ENCODE measurements at regions not wholly inside any gene's neighbourhood (a gene's known extent, or its start where the extent isn't known, plus 50 kb on each side); places are given as distances from the start of the nearest gene placed in this dataset.

DNA sequence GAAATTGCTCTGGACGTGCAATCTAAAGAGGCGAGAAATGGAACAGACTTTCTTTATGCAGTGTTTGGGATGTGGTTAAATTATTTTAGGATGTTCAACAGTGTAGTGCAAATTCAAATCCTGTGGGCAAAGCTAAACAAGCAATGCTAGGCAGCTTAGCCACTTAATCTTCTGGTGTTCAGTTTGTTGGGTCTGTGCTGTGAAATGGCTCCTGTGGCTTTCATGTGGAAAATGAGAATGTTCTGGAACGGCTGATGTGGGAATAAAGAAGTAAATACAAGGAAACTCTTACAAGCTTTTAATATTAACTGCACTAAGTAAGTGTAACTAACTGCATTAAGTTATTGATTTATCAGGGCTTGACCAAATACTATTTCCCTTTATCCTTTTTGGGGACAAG, 766.6 kb downstream of the ADGRL2 start:
- no peak overlapping the region for H3K9ac ChIP-seq (ENCODE audit: low read length in 5 of 5)

DNA sequence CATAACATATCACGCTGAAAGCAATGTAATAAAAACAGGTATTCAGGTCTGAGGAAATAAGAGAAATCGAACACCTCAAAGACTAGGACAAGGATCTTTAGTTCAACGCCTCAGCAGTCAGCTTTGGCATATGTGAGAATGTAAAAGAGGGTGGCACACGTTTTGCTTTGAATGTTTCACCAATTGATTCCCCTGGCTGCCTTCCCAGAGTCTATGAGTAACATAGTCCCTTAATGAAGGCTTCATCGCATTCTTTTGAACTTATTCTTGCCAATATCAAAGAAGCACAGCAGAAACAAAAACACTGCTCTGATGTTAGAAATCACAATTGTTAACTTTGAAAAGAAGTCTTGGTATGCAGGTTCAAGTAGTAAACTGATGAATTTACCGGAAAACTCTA, 764.8 kb downstream of the ADGRL2 start:
- no peak overlapping the region for H3K4me3 ChIP-seq (ENCODE audit: low read depth in 1 of 5, low read length in 5 of 5)
- no peak overlapping the region for H3K9ac ChIP-seq (ENCODE audit: low read length in 5 of 5)
- H3K36me3 ChIP-seq (ENCODE audit: control insufficient read depth in 5 of 5, insufficient read depth in 5 of 5, low read length in 5 of 5) = no peaks in the 10 kb centered on the region
- H3K27ac ChIP-seq (ENCODE audit: low read depth, low read length) = peak overlapping the region; percentile 74
- no peaks in the 10 kb centered on the region for H3K27me3 ChIP-seq (ENCODE audit: control insufficient read depth in 5 of 5, insufficient read depth in 4 of 5, low read length in 5 of 5)
- no peaks in the 10 kb centered on the region for H3K9me3 ChIP-seq (ENCODE audit: control insufficient read depth in 5 of 5, low read length in 5 of 5)
- H3K4me1 ChIP-seq (ENCODE audit: control insufficient read depth in 5 of 5, insufficient read depth in 5 of 5, low read length in 5 of 5) = peaks cover 4 to 19% (median 17%) of the 10 kb centered on the region in 5 donors

More for the DNA sequence above, 766.6 kb downstream of the ADGRL2 start:
- Histone ChIP-seq H3K36me3 (ENCODE audit: control insufficient read depth in 5 of 5, insufficient read depth in 5 of 5, low read length in 5 of 5) (no peaks in the 10 kb centered on the region), H3K27ac (ENCODE audit: low read depth, low read length) (no peak overlapping the region), H3K9me3 (ENCODE audit: control insufficient read depth in 5 of 5, low read length in 5 of 5) (no peaks in the 10 kb centered on the region), H3K4me3 (ENCODE audit: low read depth in 1 of 5, low read length in 5 of 5) (no peak overlapping the region), H3K4me1 (ENCODE audit: control insufficient read depth in 5 of 5, insufficient read depth in 5 of 5, low read length in 5 of 5) (peaks cover 4 to 19% (median 14%) of the 10 kb centered on the region in 5 donors), H3K27me3 (ENCODE audit: control insufficient read depth in 5 of 5, insufficient read depth in 4 of 5, low read length in 5 of 5) (no peaks in the 10 kb centered on the region)

DNA sequence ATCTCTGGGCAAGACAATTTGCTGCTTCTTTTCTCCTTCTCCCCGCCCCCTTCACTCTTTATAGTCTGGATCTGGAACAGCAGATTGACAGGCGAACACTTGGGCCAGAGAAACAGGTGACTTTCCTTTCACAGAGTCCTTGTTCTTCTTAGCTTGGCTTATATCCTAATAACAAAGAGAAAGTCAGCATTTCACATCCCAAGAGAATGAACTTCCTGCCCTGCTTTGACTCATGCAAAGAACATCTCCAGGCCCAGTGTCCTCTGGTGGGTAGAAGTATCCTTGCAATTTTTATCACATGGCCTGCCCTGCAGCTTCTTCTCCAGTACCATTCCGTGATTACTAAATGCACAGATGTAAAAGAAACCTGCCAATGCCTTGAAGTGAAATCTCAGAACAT, 764.4 kb downstream of the ADGRL2 start:
- no peak overlapping the region for H3K9ac ChIP-seq (ENCODE audit: low read length in 5 of 5)
- H3K9me3 ChIP-seq (ENCODE audit: control insufficient read depth in 5 of 5, low read length in 5 of 5) = no peaks in the 10 kb centered on the region
- H3K27ac ChIP-seq (ENCODE audit: low read depth, low read length) = peak overlapping the region; percentile 74
- no peak overlapping the region for H3K4me3 ChIP-seq (ENCODE audit: low read depth in 1 of 5, low read length in 5 of 5)
- H3K36me3 ChIP-seq (ENCODE audit: control insufficient read depth in 5 of 5, insufficient read depth in 5 of 5, low read length in 5 of 5) = no peaks in the 10 kb centered on the region
- H3K27me3 ChIP-seq (ENCODE audit: control insufficient read depth in 5 of 5, insufficient read depth in 4 of 5, low read length in 5 of 5) = no peaks in the 10 kb centered on the region
- H3K4me1 ChIP-seq (ENCODE audit: control insufficient read depth in 5 of 5, insufficient read depth in 5 of 5, low read length in 5 of 5) = peaks cover 4 to 19% (median 17%) of the 10 kb centered on the region in 5 donors

DNA sequence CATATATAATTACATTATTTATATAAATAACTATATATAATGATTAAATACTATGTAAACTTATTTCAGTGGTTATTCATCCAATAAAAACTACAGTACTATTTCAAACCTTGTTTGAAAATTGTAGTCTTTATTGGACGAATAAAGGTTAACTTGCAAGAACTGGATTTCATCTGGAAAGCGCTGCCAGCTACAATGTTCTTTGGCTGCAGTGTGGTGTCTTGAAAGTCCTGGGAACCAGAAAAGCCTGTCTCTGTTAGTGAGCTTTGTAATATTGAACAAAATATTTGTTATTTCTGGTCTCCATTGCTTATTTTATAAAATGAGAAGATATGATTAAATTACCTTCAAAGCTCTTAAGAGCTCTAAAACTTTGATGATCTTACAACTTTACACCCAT, 763.6 kb downstream of the ADGRL2 start:
- Histone ChIP-seq H3K36me3 (ENCODE audit: control insufficient read depth in 5 of 5, insufficient read depth in 5 of 5, low read length in 5 of 5) (no peaks in the 10 kb centered on the region), H3K9ac (ENCODE audit: low read length in 5 of 5) (peak overlapping the region in 1 of 5 donors; percentile 40), H3K27me3 (ENCODE audit: control insufficient read depth in 5 of 5, insufficient read depth in 4 of 5, low read length in 5 of 5) (no peaks in the 10 kb centered on the region), H3K4me3 (ENCODE audit: low read depth in 1 of 5, low read length in 5 of 5) (no peak overlapping the region), H3K4me1 (ENCODE audit: control insufficient read depth in 5 of 5, insufficient read depth in 5 of 5, low read length in 5 of 5) (peaks cover 4 to 19% (median 17%) of the 10 kb centered on the region in 5 donors), H3K9me3 (ENCODE audit: control insufficient read depth in 5 of 5, low read length in 5 of 5) (no peaks in the 10 kb centered on the region), H3K27ac (ENCODE audit: low read depth, low read length) (peak overlapping the region; percentile 74)

DNA sequence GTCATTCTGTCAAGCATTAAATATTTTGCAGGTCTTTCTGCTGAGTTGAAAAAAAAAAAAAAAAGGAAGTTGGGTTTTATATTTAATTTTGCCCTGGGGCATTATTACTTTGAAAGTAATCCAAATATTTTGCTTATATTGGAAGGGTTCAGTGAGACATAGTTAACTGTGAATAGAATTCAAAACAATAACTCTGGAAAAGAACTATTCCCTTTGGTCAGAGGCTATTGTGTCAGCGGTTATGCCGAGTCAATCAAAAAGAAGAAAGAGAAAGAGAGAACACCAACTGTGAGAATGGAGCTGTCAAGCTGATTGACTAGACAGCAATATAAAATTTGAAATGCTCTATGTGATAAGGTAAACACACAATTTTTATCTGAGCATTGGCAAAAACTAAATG, 761.7 kb downstream of the ADGRL2 start:
- Histone ChIP-seq H3K9ac (ENCODE audit: low read length in 5 of 5) (no peak overlapping the region), H3K27me3 (ENCODE audit: control insufficient read depth in 5 of 5, insufficient read depth in 4 of 5, low read length in 5 of 5) (no peaks in the 10 kb centered on the region), H3K4me1 (ENCODE audit: control insufficient read depth in 5 of 5, insufficient read depth in 5 of 5, low read length in 5 of 5) (peaks cover 4 to 24% (median 18%) of the 10 kb centered on the region in 5 donors), H3K36me3 (ENCODE audit: control insufficient read depth in 5 of 5, insufficient read depth in 5 of 5, low read length in 5 of 5) (no peaks in the 10 kb centered on the region), H3K27ac (ENCODE audit: low read depth, low read length) (no peak overlapping the region), H3K4me3 (ENCODE audit: low read depth in 1 of 5, low read length in 5 of 5) (no peak overlapping the region), H3K9me3 (ENCODE audit: control insufficient read depth in 5 of 5, low read length in 5 of 5) (no peaks in the 10 kb centered on the region)

DNA sequence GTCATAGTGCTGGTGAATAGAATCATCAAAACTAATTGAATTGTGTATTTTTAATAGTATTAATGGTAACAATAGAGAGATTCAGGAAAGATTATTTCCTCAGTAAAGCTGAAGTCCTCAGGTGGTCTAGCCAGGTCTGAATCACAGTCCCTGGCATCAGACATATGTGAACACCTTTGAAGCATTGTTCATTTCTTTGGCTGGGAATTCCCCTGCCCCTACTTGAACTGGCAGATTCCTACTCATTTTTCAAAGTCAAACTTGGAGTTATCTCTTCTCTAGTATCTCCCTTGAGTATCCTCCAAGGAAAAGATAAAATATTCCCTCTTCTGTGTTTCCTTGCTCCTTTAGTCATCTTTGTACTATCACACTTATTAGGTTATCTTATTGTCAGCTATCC, 759.8 kb downstream of the ADGRL2 start:
- no peak overlapping the region for H3K27ac ChIP-seq (ENCODE audit: low read depth, low read length)

DNA sequence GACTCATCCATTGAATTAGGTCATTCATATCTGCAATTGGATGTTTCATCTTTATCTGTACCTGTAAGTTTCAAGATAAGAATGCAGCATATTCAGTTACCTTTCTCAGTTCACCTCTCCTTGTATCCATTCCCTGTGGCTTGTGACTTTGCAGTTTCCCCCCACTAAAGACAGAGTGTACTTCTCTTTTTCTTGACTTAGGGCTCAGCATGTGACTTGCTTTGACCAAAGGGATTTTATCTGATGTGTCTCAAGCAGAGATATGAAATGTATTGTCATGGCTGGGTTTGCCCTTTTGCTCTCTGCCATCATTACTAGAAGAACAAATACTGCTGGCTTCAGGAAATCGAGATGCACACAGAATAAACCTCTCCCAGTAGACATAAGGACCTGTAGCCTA, 754.8 kb downstream of the ADGRL2 start:
- H3K4me3 ChIP-seq (ENCODE audit: low read depth in 1 of 5, low read length in 5 of 5) = no peak overlapping the region
- H3K4me1 ChIP-seq (ENCODE audit: control insufficient read depth in 5 of 5, insufficient read depth in 5 of 5, low read length in 5 of 5) = peaks cover 0 to 5% (median 0%) of the 10 kb centered on the region in 5 donors

More for the DNA sequence above, 759.8 kb downstream of the ADGRL2 start:
- no peak overlapping the region for H3K4me3 ChIP-seq (ENCODE audit: low read depth in 1 of 5, low read length in 5 of 5)
- H3K9ac ChIP-seq (ENCODE audit: low read length in 5 of 5) = no peak overlapping the region
- H3K27me3 ChIP-seq (ENCODE audit: control insufficient read depth in 5 of 5, insufficient read depth in 4 of 5, low read length in 5 of 5) = no peaks in the 10 kb centered on the region
- peaks cover 3 to 21% (median 16%) of the 10 kb centered on the region in 5 donors for H3K4me1 ChIP-seq (ENCODE audit: control insufficient read depth in 5 of 5, insufficient read depth in 5 of 5, low read length in 5 of 5)
- H3K36me3 ChIP-seq (ENCODE audit: control insufficient read depth in 5 of 5, insufficient read depth in 5 of 5, low read length in 5 of 5) = no peaks in the 10 kb centered on the region
- H3K9me3 ChIP-seq (ENCODE audit: control insufficient read depth in 5 of 5, low read length in 5 of 5) = no peaks in the 10 kb centered on the region

DNA sequence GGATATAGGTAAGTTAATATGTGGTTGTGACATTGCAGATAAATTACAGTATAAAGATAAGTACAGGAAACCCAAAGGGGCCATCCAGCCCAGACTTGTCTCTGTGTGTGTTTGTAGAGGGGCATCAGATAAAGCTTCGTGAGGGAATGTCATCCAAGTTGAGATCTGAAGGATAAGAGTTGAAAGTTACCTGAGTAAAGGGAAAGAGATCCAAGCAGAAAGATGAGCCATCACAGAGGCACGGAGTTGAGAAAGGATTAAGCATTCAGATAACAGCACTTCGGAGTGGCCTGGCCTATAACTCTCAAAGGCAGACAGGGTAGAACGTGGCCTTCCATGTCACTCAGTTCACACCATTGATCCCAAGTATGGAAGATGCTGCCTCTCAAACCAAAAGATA, 749.1 kb downstream of the ADGRL2 start:
- Histone ChIP-seq H3K9me3 (ENCODE audit: control insufficient read depth in 5 of 5, low read length in 5 of 5) (peaks cover 0 to 3% (median 0%) of the 10 kb centered on the region in 5 donors), H3K36me3 (ENCODE audit: control insufficient read depth in 5 of 5, insufficient read depth in 5 of 5, low read length in 5 of 5) (no peaks in the 10 kb centered on the region), H3K4me1 (ENCODE audit: control insufficient read depth in 5 of 5, insufficient read depth in 5 of 5, low read length in 5 of 5) (no peaks in the 10 kb centered on the region), H3K27me3 (ENCODE audit: control insufficient read depth in 5 of 5, insufficient read depth in 4 of 5, low read length in 5 of 5) (no peaks in the 10 kb centered on the region), H3K4me3 (ENCODE audit: low read depth in 1 of 5, low read length in 5 of 5) (no peak overlapping the region), H3K9ac (ENCODE audit: low read length in 5 of 5) (no peak overlapping the region), H3K27ac (ENCODE audit: low read depth, low read length) (no peak overlapping the region)

More for the DNA sequence above, 754.8 kb downstream of the ADGRL2 start:
- no peaks in the 10 kb centered on the region for H3K9me3 ChIP-seq (ENCODE audit: control insufficient read depth in 5 of 5, low read length in 5 of 5)
- H3K9ac ChIP-seq (ENCODE audit: low read length in 5 of 5) = no peak overlapping the region
- no peaks in the 10 kb centered on the region for H3K27me3 ChIP-seq (ENCODE audit: control insufficient read depth in 5 of 5, insufficient read depth in 4 of 5, low read length in 5 of 5)
- no peaks in the 10 kb centered on the region for H3K36me3 ChIP-seq (ENCODE audit: control insufficient read depth in 5 of 5, insufficient read depth in 5 of 5, low read length in 5 of 5)
- no peak overlapping the region for H3K27ac ChIP-seq (ENCODE audit: low read depth, low read length)

DNA sequence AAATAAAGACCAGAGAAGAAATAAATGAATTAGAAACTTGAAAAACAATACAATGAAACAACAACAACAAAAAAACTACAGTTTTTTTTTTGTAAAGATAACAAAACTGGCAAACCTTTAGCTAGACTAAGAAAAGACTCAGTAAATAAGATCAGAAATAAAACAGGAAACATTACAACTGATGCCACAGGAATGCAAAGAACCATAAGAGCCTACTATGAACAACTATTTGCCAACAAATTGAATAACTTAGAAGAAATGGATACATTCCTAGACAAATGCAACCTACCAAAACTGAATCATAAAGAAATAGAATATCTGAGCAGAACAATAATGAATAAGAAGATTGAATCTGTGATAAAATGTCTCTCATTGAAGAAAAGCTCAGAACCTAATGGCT, 742.0 kb downstream of the ADGRL2 start:
- Histone ChIP-seq H3K4me3 (ENCODE audit: low read depth in 1 of 5, low read length in 5 of 5) (no peak overlapping the region), H3K27me3 (ENCODE audit: control insufficient read depth in 5 of 5, insufficient read depth in 4 of 5, low read length in 5 of 5) (no peaks in the 10 kb centered on the region), H3K9me3 (ENCODE audit: control insufficient read depth in 5 of 5, low read length in 5 of 5) (peaks cover 0 to 8% (median 3%) of the 10 kb centered on the region in 5 donors), H3K9ac (ENCODE audit: low read length in 5 of 5) (no peak overlapping the region), H3K27ac (ENCODE audit: low read depth, low read length) (no peak overlapping the region), H3K4me1 (ENCODE audit: control insufficient read depth in 5 of 5, insufficient read depth in 5 of 5, low read length in 5 of 5) (no peaks in the 10 kb centered on the region), H3K36me3 (ENCODE audit: control insufficient read depth in 5 of 5, insufficient read depth in 5 of 5, low read length in 5 of 5) (no peaks in the 10 kb centered on the region)

DNA sequence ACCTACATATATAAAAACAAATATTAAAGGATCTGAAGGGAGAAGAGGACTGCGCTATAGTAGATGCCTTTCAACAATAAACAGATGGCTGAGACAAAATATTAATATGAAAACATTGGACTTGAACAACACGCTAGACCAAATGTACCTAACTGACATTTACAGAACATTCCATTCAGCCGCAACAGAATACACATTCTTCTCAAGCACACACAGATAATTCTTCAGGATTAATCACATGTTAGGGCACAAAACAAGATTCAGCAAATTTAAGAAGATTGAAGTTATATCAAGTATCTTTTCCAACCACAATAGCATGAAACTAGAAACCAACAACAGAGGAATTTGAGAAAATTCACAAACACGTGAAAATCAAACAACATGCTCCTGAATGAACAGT, 741.4 kb downstream of the ADGRL2 start:
- Histone ChIP-seq H3K4me3 (ENCODE audit: low read depth in 1 of 5, low read length in 5 of 5) (no peak overlapping the region), H3K9me3 (ENCODE audit: control insufficient read depth in 5 of 5, low read length in 5 of 5) (peaks cover 0 to 8% (median 3%) of the 10 kb centered on the region in 5 donors), H3K27me3 (ENCODE audit: control insufficient read depth in 5 of 5, insufficient read depth in 4 of 5, low read length in 5 of 5) (no peaks in the 10 kb centered on the region), H3K4me1 (ENCODE audit: control insufficient read depth in 5 of 5, insufficient read depth in 5 of 5, low read length in 5 of 5) (no peaks in the 10 kb centered on the region), H3K9ac (ENCODE audit: low read length in 5 of 5) (no peak overlapping the region), H3K27ac (ENCODE audit: low read depth, low read length) (no peak overlapping the region), H3K36me3 (ENCODE audit: control insufficient read depth in 5 of 5, insufficient read depth in 5 of 5, low read length in 5 of 5) (no peaks in the 10 kb centered on the region)

DNA sequence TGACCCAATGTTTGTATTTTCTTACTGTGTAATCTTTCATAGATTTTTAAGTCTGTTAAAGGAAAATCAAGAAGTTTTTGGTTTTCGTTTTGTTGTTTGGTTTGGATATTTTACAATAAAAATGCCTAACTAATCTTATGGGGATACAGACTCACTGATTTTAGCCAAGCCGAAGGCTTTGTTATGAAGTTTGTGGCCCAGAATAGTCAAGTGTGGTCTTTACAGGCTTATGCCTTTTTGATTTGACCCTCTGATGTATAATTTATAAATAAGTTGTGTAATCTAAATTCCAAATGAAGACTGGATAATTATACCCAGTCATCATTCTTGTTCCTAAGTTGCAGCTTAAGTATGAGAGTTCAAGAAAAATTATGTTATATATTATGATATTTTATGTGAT, 739.3 kb downstream of the ADGRL2 start:
- Histone ChIP-seq H3K9ac (ENCODE audit: low read length in 5 of 5) (no peak overlapping the region), H3K27ac (ENCODE audit: low read depth, low read length) (no peak overlapping the region), H3K4me1 (ENCODE audit: control insufficient read depth in 5 of 5, insufficient read depth in 5 of 5, low read length in 5 of 5) (no peaks in the 10 kb centered on the region), H3K27me3 (ENCODE audit: control insufficient read depth in 5 of 5, insufficient read depth in 4 of 5, low read length in 5 of 5) (no peaks in the 10 kb centered on the region), H3K36me3 (ENCODE audit: control insufficient read depth in 5 of 5, insufficient read depth in 5 of 5, low read length in 5 of 5) (no peaks in the 10 kb centered on the region), H3K4me3 (ENCODE audit: low read depth in 1 of 5, low read length in 5 of 5) (no peak overlapping the region), H3K9me3 (ENCODE audit: control insufficient read depth in 5 of 5, low read length in 5 of 5) (peaks cover 0 to 5% (median 3%) of the 10 kb centered on the region in 5 donors)

All from subcutaneous abdominal adipose tissue (tissue), 5 donors.